Head of caudate nucleus (tissue), 42 donors: ENCODE measurements at regions not wholly inside any gene's neighbourhood (a gene's known extent, or its start where the extent isn't known, plus 50 kb on each side); places are given as distances from the start of the nearest gene placed in this dataset.

Experiments
- DNase-seq, 42 donors: peaks; one replicate each; pipeline versions ENCODE4 v3.0.0 to v3.0.0-alpha.2; 2020 to 2021; ENCODE audit warnings: mixed read lengths in 7 of 42
- intact Hi-C: fragments of 100-400 bp; cut with DNase I; formaldehyde crosslinking; loops from one replicate; pipeline ENCODE4 v1.15.0; 2022

DNA sequence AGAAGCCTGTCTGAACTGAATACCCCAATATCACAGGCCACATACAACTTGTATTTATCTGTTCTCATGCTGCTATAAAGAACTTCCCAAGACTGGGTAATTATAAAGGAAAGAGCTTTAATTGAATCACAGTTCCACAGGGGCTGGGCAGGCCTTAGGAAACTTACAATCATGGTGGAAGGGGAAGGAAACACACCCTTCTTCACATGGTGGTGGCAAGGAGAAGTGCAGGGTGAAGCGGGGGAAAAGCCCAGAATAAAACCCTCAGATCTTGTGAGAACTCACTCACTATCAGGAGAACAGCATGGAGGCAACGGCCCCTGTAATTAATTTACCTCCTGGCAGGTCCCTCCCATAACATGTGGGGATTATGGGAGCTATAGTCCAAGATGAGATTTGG lies 50.3 kb upstream of the FNDC1 start:
- no peak for DNase-seq
- intact Hi-C loops: no loop called here

DNA sequence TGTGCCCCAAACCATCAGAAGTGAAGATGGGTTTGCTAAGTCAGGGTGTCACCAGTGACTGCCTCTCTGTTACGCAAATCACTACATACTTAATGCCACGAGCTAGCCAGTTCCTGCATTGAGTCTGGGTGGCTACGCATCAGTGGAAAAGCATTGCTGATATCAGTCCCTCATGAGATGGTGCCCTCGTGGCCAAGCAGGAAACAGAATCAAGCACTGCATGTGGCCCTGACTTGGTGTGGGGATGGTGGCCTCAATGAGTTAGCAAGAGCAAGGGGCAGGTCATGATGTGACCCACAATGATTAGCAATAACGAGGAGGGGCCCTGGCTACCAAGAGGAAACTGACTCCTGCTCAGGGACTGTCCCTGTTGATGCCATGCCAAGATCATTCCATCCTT lies 51.6 kb upstream of the FNDC1 start:
- peak in 3 of 42 donors; percentile 36 to 58 (median 43) for DNase-seq
- intact Hi-C loops: no loop called here

DNA sequence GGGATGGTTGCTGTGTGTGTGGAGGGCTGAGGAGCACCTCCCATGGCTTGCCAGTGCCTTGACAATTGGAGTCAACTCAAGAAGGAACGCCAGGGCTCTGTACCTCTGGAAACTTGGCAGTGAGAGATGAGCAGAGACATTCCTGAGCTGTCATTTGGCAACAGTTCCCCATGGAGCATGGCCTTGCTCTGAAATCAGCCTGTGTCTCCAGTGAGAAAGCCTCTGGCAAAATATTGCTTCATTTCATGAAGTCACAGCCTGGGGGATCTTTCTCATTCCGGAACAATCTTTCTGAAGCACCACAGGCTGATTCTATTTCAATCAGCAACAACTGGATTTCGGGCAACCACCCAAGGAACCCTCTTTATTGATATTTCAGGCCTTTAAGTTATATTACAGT lies 52.2 kb upstream of the FNDC1 start:
- intact Hi-C loops: no loop called here
- DNase-seq: no peak

DNA sequence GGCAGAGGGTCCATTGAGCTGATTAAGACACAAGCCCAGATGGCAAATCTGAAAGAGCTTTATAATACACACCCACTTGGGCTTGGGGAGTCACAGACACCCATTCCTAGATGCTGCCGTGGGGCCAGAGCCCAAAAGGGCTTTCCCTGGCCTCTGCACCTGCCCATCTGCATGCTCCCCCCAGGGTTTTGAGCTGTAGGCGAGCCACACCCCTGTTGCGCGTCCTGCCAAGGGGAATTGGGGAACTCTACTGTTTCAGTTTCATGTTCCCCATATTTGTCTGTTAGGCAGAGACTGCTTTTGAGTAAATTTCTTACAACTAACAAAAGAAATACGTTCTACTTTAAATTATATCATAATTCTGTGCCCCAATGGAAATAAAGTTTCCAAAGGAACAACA lies 52.9 kb upstream of the FNDC1 start:
- intact Hi-C loops: no loop called here
- peak in 1 of 42 donors; percentile 24 for DNase-seq

DNA sequence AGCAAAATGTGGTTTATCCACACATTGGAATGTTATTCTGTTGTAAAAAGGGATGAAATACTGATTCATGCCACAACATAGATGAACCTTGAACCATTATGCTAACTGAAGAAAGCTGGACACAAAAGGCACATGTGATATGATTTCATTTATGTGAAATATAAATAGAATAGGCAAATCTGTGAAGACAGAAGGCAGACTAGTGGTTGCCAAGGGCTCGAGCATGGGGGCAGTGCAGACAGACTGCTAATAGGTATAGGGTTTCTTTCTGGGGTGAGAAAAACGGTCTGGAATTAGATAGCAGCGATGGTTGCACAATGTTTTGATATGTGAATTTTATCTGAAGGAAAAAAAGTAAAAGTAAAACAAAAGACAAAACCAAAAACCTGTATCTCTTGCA lies 54.6 kb upstream of the FNDC1 start:
- DNase-seq: peak in 1 of 42 donors; percentile 5
- intact Hi-C loops: no loop called here

DNA sequence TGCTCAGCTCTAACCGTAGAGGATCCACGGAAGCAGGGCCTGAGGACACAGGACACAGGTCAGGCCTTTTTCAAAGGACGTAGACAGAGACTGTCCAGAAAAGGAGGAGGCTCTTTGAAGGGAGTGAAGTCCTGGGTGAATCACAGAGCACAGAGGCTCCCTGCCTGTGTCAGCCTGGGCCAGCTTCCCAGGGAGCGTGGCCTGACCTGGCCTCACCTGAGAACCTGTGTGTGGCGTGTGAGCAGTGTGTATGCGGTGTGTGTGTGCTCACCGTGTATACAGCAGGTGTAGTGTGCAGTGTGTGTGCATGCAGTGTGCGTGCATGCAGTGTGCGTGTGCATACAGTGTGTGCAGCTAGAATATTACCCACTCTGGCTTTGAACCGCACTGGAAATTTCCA lies 56.0 kb upstream of the FNDC1 start:
- intact Hi-C loops: no loop called here

DNA sequence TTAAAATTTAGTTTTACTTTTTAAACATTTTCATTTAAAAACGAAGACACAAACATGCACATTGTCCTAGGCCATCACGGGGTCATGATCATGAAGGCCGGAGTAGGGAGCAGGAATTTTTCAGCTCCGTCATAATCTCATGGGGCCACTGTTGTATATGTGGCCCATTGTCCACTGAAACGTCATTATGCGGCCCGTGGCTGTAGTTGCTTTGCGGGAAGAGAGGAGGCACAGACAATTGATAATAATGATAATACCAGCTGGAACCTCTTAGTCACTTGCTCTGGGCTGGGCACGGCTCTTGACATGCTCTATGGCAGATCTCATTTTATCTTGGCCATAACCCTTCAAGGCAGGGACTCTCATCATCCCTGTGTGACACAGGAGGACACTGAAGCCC lies 56.5 kb upstream of the FNDC1 start:
- peak in 2 of 42 donors; percentile 15 to 51 for DNase-seq
- intact Hi-C loops: no loop called here

More for the DNA sequence above, 56.0 kb upstream of the FNDC1 start:
- DNase-seq: peak in 1 of 42 donors; percentile 4

DNA sequence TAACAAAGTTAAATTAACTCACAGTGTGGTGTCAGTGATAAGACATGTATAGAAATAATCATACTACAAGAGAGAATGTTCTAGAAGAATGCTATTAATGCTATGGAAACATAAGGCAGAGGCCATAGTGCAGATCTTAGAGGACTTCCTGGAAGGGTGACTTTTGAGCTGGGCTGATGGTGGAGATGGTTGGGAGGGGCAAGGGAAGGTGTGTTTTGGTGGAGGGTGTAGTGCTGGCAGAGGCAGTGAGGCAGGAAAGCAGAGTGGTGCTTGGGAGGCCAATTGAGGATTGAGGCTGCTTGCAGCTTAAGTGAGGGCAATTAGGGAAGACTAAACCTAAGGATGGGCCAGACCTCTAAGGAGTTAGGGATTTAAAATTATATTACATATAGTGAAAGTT lies 58.5 kb upstream of the FNDC1 start:
- intact Hi-C loops: no loop called here
- peak in 1 of 42 donors; percentile 33 for DNase-seq

DNA sequence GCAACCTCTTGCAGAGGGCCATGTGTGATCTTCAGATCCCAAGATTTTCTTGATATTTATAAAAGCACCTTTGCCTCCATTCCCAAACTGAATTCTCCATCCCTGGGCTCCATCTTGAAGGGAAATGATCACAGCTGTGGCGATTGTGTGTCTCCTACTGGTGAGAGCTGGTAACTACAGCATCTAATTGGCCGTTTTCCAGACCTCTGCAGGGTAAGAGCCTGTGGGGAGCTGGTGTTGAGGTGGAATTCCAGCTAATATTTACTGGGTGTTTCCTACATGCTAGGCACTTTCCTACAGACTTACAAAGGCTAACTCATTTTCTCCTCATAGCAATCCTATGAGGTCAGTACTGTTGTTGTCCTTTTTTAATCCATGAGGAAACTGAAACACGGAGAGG lies 59.2 kb upstream of the FNDC1 start:
- peak in 3 of 42 donors; percentile 35 to 58 (median 38) for DNase-seq
- intact Hi-C loops: no loop called here

DNA sequence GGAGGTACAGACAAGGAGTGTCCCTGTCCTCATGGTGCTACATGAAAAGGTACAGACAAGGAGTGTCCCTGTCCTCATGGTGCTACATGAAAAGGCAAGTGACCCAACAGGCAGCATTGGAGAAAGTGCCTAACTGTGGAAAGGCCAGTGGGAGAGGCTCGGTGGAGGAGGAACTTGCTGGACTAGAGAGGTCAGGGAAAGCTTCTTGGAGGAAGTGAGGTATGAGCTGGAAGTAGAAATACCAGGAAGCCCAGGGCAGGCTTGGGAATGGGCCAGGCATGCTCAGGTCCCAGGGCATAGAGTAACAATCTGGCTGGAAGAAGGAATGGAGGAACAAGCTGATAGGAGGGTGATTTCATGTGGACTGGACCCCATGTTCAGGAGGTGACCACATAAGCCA lies 59.8 kb upstream of the FNDC1 start:
- DNase-seq: peak in 1 of 42 donors; percentile 34
- intact Hi-C loops: no loop called here

DNA sequence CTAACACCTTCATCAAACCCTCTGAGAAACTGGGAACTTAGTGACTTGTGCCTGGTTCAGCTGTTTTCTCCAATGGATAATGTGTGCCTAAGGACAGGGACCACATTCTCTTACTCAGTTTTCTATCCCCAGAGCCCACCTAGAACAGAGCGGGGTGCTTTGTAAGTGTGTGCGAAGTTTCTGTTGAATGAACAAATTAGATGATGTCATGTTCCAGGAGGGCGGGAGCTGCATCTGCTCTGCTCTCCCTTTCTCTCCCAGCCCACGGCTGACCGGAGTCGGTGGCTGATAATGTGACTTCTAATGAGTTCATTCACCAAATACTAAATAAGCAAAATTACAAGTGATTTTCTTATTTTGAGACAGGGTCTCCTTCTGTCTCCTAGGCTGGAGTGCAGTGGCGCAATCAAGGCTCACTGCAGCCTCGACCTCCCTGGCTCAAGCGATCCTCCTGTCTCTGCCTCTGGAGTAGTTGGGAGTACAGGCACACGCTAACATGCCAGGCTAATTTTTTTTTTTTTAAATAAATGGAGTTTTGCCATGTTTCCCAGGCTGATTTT lies 60.7 kb upstream of the FNDC1 start:
- intact Hi-C loops: no loop called here
- peak in 5 of 42 donors; percentile 39 to 57 (median 48) for DNase-seq

DNA sequence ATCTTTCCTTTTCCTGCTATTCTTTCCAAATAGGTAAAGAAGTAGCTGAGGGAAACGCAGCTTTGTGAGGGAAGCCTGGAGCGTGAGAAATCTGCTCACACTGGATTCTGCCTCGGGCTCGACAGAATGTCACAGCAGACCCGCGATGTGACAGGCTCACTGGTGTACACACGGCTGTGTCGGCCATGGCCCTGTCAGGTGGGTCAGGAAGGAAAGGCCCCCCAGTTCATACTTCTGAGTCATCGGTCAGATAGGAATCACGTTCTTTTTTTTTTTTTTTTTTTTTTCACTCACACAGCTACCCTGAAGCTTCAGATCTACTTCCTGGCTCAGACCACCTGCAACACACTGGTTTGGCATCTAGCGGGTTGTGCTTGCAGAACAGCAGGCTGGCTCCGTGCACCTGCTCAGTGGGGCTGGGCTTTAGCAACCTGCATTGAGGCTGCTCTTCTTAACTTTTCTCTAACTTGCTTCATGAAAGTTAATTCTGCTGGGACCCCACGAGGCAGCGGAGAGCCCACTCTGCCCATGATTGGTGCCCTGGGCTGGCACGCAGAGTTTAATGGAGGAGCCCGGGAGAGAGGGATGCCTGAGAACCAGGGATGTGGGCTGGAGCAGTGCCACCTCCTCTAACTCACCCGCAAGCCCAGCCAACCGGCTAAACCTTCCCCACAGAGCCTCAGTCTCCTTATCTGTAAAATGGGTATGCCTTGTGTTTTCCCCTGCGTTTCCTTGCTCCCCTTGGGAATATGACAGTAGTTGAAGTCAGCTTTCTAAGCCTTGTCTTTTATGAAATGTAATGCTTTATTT lies 61.5 kb upstream of the FNDC1 start:
- DNase-seq: peak in 4 of 42 donors; percentile 32 to 57 (median 48)
- intact Hi-C loops: no loop called here

DNA sequence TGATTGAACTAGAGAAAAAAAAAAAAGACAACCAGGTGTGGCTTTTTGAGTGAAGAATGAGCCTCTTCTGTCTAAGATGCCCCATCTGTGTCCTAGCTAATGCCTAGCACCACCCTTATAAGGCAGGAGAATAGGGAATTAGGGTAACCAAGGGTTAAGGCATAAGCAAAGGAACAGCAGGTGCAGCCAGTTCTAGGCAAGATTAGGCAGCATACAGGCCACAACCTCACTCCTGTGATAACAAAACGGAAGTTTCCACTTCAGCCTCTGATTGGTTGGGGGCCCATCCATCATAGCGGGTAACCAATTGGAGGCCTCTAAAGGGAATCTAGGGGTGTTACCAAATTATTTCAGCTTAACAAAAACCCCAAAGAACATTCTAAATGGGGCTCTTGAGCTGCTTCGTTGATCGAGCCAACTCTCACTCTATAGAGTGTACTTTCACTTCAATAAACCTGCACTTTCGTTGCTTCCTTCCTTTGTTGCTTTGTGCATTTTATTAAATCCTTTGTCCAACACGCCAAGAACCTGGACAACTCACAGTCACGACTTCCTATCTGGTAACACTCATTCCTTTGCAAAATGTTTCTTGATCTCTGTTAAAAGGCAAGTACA lies 61.9 kb upstream of the TAGAP start:
- peak; percentile 50 to 94 (median 82) for DNase-seq
- intact Hi-C loops: no loop called here

DNA sequence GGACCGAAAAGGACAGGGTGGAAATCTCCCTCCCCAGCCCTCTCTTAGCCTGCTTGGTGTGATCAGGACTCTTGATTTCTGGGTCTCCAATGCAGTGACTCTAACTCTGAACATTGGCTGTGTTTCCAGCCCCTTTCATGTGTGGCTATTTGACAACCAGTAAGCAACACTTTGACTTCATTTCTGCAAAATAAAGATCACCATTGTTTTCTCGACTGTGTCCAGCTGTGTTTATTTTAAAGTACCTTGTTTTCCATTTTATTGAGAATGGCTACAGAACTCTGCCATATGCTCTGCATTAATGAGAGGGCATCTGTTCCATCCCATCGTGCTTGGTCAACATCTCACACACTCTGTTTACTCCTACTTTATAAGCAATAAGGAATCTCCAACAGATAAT lies 60.9 kb upstream of the TAGAP start:
- intact Hi-C loops: no loop called here
- DNase-seq: peak in 4 of 42 donors; percentile 27 to 67 (median 41)

DNA sequence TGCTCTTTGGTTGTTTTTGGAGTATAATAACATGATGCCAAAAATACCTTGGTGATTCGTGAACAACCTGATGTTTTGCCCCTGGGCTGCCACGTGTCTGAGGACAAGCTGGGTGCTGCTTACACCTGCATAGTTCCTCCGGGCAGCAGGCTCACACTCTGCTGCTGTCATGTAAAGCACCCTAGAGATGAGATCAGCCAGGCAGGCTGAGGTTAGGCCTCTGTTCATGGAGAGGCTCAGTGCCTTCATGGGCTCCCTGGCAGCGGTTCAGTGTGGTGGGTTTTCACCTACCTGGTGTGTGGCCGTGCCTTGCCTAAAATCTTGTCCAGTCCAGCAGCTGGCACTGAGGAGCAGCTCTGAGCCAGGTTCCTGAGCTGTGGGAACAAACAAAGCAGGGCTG lies 60.1 kb upstream of the TAGAP start:
- peak in 1 of 42 donors; percentile 44 for DNase-seq
- intact Hi-C loops: no loop called here

DNA sequence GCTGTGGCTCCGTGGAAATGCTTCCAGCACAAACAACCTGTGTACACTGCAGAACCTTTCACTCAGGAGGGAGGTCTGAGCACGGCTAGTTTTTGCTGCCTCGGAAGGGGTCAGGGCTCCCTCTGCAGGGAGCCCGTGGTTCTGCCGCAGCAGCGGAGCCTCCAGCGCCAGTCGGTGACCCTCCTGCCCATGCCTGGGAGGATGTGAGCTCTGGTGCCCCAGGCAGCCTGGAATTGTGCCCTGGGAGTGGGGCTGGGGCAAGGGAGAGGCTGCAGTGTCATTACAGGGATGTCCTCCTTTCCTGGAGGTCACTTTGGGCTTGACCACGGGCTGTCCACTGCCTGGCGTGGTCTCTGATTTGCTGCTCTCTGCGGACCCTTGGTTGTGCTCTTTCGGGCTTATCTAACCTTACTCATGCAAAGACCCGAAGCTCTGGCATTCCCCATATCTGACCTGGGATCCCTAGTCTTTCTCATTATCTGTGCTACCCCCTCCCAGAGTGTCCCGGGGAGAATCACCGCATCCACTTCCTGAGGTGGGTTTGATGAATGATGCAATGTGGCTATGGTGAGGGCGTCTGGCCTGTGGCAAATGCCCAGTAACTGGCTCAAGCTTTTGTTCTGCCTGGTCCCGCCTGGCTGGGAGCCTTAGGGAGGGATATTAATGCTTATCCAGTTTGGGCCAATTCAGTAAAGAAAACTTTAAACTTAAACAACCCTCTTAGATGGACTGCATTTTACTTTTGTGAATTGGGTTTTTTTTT lies 59.6 kb upstream of the TAGAP start:
- peak in 39 of 42 donors; percentile 36 to 86 (median 69) for DNase-seq
- intact Hi-C loops: no loop called here

DNA sequence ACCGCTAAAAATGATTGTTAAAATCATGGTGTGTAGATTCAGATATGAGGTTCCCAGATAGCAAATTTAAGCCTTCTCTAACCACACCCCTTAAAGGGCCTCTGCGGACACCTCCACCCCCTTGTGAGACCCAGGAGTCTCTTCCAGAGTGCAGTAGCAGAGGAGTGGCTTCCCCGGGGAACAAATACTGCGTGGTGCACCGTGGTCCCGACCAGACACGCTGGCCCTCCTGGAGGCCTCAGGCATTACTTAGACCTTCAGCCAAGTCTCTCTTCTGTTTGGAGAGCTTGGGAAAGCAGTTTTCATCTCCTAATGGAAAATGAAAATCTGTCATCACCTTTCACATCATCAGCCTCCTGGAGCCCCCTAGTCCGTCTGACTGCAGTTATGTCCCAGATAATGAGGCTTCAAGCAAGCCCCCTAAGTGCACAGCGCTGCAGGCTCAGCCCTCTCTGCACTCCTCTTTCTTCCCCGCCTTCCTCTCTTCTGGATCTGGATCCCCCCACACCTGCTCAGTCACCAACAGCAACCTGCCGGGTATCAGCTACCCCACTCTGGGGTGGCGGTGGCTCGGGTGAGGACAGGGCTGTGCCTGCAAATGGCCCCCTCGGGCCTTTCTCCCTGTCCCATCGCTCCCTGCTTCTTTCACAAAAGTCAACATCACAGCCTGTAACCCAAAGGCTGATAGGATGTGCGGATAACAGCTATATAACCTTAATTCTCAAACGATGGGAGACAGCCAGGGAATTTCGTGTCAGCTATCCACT lies 58.8 kb upstream of the TAGAP start:
- intact Hi-C loops: no loop called here
- peak in 1 of 42 donors; percentile 28 for DNase-seq

DNA sequence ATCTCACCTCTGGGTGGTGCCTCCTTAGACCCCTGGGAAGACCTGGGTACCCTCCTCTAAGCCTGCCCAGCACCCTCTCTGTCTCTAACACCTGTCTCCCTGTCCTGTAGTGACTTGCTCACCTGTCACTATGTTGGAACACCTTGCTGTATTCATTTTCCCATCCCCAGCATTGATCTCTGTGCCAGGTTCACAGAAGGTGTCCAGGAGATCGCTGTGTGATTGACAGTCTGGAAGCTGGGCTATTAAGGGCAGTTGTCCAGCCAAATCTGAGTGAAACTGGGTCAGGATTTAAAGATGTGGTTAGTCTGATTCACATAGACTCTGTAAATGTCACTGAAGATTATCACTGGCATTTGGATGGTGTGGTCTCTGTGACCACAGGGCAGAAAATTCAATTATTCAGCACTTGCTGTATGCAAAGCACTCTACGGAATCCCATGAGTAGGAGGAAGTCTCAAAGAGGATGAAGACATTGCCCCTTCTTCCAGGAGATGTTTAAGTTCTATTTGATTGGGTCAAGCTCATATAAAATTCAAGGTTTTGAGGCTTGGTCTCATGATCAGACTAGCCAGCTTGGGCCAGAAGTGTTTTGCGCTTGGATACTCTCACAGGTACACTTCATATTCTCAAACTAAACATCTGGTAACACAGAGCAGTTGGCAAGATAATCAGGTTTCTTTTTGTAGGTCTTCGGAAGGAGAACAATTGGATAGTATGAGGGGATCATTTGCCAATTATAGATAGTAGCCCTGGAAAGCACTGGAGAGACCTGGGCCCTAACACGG lies 57.8 kb upstream of the TAGAP start:
- intact Hi-C loops: no loop called here
- peak in 1 of 42 donors; percentile 16 for DNase-seq
